GM21367 (cell line): ENCODE measurements at regions not wholly inside any gene's neighbourhood (a gene's known extent, or its start where the extent isn't known, plus 50 kb on each side); places are given as distances from the start of the nearest gene placed in this dataset.

ENCODE experiments used
- ATAC-seq: cut with Tn5 transposase; IDR thresholded peaks from one replicate; pipeline ENCODE4 v1.9.1; 2021; ENCODE audit not compliant: unreplicated experiment

DNA sequence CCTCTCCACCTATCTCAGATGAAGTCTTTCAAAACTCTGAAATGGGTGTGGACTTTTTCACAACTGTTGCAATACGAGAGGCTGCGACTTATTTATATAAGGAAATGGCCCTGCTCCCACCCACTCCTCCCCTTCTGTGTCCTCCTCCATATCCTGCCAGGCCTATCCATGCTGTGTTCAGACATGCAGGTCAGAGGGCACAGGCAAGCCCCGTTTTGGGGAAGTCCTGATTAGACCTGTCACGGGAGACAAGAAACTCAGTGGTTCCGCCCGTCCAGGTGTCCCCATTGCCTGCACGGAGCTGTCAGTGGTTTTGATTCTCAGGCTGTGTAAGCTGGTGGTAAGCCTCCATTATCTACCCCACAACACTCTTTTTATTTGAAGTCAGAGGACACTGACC lies 99.6 kb upstream of the MGAT5 start:
- ATAC-seq = peak; percentile 54

DNA sequence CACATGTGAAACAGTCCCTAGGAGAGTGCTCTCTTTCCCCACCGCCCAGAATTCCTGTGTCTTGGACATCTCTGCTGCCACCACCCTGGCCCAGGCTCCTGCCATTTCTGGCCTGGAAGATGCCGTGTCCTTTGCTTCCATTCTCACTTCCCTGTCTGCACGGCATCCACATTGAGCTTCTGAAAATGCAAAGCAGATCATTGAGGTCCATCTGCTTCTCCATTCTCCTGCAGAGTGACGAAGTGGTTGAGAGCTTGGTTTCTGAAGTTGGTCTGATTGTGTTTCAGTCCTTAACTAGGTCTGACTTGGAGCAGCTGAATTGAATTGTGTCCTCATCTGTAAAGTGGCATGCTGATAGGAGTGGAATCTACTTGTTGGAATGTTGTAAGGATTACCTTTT lies 98.7 kb upstream of the MGAT5 start:
- ATAC-seq = peak; percentile 86

DNA sequence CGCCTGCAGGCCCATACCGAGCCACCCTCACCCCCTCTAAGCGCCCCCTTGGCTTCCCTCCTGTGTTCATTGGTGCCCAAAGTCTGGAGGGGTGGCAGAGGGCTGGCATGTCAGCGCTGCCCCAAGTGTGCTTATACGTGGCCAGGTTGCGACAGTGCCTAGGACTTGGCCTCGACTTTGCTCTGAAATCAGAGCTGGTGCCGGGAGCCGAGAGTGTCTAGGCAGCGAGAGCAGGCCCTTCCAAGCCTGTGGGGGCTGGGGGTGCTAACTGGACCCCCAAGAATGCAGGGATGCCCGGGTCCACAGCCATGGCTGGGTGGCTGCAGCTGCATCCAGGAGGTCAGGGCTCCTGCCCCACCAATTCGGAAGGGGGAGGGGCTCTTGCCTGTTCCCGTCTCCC lies 95.6 kb upstream of the MGAT5 start:
- ATAC-seq = no peak

DNA sequence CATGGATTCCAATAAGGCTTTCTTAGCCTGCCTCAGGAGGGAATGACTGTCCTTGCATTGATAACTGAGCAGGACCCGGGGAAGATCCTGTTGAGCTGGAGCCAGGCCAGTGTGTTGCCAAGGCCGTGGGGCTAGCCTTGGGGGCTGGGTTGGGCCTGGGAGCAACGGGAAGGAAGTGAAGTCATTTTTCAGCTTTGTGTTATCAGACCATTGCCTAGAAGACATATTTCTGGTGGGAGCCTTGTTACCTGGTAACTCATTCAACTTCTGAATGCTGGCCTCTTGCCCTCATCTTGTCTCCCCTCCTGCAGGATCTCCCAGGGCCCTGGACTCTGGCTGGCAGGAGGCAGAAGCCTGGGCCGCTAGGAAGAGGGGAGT lies 92.7 kb upstream of the MGAT5 start:
- no peak for ATAC-seq

DNA sequence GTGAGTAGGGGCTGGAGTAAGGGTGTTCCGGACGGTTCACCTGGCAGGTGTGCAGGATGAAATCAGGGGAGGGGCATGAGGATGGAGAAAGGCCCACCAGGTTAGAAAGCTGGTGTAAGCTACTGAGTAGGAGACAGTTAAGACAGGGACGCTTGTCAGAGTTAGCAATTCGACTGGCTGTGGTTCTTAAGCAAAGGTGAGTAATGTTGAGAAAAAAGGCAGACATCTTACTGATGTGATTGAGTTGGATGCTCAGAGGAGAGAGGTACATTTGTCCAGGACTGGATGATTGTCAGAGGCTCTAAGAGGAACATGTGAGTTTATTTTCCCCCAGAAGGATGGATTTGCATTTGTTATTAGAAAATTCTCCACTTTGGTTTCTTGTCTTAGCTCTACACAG lies 90.5 kb upstream of the MGAT5 start:
- no peak for ATAC-seq

DNA sequence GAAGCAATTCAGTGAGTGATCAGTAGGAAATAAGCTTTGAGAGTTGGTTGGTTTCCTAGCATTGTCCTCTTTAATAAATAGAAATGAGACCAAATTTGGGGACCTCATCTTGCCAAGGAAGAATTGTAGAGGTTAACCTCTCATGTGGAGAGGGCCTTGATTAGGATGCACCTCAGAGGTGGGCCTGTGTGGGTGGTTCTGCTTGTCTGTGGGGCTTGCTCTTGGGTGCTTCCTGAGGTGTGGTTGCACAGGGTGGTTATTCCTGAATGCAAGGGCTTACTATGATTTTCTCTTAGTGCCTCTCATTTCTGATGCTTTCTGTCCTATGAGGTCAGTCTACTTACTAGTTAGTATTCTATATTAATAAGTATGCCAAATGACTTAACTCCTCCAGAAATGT lies 89.6 kb upstream of the MGAT5 start:
- ATAC-seq = no peak

DNA sequence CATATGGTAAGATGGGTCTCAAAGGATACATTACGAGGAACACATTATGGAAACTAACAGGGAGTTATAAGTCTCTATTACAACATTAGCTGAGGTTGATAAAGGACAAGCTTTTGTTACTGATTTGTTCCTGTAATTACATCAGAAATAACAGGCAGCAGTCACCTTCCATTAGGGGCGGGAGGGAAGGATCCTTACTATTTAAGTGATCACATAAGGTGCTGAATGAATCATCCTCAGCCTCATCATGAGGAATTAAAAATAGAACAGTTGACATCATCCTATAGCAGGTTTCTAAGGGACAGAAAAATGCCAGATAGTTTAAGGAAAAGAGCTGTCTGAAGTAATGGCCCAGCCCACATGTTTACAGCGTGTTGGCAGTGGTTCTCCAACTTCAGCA lies 86.9 kb upstream of the MGAT5 start:
- ATAC-seq = no peak

DNA sequence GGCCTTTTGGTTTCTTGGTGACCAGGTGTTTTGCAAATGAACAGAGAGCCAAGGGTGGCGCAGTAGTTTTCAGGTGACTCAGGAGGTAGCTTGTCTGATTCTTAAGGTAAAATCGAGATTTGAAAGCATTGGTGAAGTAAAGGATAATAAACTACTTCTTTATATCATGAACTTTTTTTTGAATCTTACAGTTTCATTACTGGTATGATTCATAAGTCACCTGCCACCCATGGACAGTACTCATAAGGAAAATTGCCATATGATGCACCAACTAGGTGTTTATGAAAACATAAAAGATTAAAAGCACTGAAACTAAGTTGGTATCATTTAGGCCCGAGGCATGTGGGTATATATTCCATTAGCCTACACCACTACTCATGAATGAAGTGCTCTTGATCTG lies 84.1 kb upstream of the MGAT5 start:
- ATAC-seq = peak; percentile 56

DNA sequence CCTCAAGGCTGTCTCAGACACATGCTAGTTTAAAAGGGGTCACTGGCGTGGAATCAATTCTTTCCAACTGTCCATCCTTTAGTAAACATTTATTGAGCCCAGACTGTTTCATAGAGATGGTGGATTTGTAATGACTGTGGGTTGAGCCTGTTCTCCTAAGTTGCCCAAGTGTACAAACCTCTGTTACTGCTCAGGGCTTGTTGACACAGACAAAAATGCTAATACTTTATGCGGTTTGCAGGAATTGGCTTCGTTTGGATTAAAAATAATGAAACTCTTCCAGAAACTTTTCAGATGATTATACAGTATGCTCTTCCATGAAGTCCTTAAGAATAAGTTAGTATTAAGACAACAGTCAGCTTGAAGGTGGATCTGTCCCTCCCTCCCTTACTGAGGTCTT lies 83.6 kb upstream of the MGAT5 start:
- ATAC-seq = no peak

DNA sequence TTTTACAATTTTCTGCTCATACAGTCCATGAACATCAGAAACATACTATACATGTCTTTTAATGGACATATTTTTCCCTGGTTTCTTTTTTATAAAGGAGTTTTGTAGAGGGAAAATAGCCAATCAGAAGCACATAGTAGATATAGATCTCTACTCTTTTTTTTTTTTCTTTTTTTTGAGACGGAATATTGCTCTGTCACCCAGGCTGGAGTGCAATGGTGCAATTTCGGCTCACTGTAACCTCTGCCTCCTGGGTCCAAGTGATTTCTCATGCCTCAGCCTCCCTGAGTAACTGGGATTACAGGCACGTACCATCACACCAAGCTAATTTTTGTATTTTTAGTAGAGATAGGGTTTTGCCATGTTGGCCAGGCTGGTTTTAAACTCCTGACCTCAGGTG lies 83.2 kb upstream of the MGAT5 start:
- ATAC-seq = no peak

DNA sequence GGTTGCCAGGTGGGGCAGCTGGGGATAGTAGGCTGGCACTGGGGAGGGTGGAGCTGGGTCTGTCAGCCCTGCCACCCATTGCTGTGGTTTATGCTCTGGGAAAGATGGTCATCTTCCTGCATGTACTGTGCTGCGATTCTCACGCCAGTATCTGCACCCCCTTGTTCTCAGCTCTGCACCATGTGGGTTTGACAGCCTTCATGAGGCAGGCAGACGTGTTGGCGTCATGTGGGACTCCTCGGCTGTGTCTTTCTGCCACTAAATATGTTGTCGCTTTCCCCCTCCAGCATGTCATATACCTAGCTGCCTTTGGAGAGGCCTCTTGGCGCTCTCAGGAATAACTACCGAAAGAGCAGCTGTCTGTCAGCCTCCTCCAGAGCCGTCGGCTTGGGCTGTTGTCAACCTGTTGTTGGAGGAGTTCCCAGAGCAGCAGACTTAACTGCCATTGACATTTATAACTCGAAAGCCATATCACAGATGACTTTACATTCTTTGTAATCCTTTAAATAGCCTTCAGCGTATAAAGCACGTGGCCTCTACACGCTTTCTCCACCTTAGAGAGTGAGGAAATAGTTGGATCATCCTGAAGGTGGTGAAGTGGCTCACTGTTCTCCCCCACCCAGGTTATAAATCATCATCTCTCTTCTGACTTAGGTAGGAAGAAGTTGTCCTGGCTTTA lies 80.4 kb upstream of the MGAT5 start:
- no peak for ATAC-seq

DNA sequence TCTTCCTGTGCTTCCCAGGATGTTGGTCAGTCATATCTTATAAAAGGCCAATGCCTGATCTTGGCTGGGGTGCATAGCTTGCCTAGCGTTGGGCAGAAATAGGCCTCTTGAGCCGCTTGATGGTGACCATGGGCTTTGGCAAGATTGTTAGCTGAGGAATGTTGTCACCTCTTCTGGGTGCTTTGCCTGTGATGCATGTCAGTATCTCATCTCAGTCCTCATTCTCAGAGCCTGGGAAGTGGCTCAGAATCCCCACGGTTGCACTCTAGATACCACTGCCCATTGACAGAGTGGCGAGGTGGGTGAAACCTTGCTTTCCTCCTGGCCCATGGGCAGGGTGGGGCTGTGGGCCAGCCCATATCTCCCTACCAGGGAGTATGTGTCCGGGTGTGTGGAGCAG lies 79.2 kb upstream of the MGAT5 start:
- ATAC-seq = no peak

DNA sequence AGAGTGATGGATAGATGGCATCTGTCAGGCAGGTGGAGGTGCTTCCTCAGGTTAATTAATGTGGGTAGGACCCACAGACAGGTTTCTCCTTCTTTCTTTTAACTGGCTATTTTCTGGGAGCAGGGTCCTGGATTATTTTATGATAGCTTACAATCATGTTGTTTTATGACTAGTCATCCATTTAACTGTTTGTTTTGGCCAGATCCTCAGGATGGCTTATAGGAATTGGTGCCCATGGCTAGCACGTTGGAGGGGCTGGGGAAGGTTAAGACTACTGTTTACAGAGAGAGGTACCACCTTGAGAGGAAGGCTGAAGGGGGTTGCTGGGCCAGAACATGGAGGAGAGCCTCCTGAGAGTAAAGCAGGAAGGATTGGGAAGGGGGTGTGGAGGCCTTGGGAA lies 78.0 kb upstream of the MGAT5 start:
- no peak for ATAC-seq

DNA sequence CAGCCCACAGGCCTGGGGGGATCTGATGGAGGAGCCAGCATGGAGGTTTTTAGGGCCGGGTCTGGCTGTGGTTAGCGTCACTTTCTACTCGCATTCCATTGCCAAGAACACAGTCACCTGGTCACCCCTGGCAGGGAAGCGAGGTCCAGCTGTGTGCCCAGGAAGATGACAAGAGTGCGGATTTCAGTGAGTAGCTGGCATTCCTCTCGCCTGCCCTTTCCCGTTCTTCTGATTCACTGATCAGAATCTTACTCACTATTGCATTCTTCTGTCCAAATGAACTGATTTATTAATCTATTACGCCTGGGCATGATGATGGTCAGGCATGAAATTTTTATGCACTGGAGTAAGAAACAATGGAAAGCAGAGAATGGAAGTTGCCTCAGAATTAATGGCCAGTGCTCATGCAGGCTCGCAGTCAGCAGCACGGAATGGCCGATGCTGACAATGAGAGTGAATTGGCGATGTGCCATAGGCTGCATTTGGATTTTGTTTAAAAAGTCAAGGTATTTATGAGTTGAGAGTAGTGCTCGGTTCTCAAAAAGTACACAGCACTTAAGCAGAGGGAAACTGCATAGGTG lies 76.4 kb upstream of the MGAT5 start:
- ATAC-seq = no peak

DNA sequence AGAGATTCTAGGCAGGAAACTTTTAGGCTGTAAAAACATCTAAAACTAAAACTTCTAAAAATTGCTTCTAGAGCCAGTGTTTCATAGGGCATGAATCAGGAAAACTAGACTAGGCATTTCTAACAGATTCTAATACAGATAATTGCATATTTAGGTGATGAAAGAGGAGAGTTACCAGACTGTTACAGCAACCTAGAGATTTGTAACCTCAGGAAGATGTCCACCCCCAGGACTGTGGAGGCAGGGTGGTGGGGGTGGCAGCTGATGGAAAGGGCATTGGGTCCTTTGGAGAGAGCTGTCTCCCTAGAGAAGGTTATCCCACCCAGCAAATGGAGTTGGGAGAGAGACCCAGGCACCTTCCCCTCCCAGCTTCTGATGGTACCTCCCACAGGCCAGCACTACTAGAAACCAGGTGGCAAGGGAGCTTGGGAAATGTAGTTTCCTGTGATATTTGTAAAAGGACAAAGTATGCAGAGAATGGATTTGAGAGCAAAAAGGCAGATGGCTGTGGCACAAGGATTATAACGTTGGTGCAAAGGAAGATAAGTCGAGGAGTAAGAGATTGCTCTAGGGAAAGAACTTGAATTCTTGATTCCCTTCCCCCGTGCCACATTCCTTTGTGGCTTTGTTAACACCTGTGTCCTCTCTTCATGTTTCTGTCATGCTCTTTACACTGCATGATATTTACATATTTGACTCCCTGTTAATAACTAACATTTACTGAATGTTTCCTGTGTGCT lies 75.6 kb upstream of the MGAT5 start:
- no peak for ATAC-seq

DNA sequence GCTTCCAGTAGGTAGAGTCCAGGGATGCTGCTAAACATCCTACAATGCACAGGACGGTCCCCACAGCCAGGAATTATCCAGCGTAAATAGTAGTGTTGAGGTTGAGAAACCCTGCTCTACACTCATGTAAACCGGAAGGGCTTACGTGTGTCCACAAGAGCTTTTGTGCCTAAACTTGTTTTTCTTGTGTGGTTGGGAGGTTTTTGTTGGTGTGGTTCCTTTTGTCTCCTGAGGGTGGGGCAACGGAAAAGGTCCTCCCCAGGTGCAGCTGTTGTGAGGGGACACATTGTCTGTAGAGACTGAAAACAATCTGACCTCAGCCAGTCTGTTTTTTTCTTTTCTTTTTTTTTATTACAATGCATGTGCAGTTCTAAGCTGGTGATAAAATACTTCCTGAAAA lies 72.7 kb upstream of the MGAT5 start:
- ATAC-seq = peak; percentile 68

DNA sequence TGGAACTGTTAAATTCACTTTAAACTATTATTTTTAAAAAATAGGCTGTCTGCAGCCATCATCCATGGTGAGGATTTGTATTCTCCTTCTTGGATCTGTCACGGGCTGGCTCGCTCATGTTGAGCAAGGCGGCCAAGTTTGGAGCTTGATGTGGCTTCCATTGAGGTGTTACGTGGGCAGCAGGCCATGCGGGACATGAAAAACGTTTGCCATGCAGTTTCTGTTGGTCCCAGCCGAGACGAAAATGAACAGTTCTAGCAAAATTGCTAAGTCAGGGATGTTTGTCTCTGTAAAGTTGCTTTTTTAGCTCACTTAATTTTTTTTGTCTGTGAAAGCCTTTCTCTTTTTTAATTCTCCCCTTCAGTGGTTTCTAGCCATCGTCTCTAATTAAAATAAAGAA lies 70.2 kb upstream of the MGAT5 start:
- ATAC-seq = no peak

DNA sequence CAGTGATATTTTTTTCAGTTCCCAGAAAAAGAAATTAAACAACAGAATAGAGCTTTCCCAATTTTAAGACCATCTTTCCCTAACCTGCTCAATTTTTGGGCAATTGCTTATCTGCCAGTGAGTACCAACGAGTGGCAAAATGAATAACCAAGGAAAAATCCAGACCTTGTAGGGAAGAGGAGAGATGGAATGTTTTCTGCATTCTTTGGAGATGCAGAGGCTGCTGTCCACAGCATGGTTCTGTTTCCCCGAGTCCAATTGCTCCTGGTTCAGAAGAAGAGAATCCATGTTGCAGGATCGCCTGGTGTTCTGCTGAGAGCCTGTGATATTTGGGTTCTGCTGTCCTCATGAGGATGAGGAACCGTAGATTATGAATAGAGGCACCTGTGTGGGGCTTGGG lies 68.2 kb upstream of the MGAT5 start:
- ATAC-seq = no peak

DNA sequence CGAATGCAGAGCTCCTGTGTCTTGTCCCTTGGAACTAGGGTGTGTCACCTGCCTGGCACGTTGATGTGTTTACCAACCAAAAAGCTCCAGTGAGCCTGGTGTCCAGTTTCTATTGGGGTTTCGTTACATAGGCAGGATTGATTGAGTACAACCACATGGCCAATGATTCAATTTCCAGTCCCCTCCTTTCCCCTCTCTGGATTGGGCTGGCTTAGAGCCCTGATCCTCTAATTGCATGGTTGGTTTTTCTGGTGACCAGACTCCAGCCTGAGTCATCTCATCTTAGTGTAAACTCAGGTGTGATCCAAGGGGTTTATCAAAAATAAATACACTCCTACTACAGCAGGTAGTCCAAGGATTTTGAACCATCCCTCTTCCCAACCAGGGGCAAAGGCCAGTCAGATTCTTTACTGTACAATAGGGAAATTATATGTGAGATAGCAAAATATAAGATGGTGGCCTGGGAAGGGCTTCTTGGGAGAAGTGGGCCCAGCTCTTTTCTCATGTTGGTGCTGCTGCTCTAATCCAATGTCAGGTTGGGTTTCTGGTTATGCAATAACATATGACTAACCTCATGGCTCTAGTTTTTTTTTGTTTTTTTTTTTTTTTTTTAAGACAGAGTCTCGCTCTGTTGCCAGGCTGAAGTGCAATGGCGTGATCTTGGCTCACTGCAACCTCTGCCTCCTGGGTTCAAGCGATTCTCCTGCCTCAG lies 64.7 kb upstream of the MGAT5 start:
- ATAC-seq = no peak

DNA sequence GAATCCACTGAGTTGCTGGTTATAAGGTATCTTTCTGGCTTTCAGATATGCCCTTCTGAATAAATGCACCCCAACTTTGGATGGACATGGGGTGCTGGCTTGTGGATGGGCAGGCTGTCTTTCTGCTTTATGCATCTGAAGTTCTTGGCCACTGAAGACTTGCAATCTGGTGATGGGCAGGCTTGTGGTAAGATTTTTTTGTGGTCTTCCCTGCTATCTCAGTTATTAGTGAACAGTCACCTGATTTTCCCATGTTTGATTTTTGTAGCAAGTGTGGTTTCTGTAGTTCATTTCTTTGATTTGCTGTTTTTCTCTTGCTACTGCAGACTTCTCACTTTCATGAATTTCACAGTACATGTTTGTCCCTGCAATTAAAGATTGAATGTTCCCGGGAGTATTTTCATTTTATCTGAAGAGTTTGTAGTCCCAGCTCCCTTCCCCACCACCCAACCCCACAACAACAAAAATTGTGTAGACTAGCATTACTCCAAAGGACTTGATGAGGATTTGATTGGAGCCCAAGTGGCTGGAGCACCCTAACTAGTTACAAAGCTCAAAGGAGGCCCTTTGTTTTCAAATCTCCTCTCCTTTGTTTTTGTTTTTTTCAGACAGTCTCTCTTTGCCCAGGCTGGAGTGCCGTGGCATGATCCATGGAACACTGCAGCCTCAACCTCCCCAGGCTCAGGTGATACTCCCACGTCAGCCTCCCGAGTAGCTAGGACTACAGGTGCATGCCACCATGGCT lies 63.6 kb upstream of the MGAT5 start:
- no peak for ATAC-seq

DNA sequence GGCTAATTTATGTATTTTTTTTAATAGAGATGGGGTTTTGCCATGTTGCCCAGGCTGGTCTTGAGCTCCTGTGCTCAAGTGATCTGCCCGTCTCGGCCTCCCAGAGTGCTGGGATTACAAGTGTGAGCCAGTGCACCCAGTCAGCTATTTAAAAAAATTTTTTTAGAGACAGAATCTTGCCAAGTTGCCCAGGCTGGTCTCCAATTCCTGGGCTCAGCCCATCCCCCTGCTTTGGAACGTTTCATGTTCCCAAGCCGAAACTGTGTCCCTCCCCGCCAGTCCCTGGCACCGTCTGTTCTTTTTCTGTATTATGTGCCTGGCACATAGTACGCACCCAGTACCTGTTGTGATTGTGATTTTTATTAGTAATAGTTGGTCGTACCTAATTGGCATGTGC lies 63.1 kb upstream of the MGAT5 start:
- ATAC-seq = no peak
